Choroid plexus epithelial cell (primary cell): ENCODE measurements at regions not wholly inside any gene's neighbourhood (a gene's known extent, or its start where the extent isn't known, plus 50 kb on each side); places are given as distances from the start of the nearest gene placed in this dataset.

Experiments
- DNase-seq: peaks from one replicate; pipeline ENCODE4 v3.0.0-alpha.2; 2010; ENCODE audit warnings: low read depth
- H3K4me3 ChIP-seq: 2 replicates; pipeline ENCODE4 v1.5.1; 2011; ENCODE audit warnings: low read depth, mild to moderate bottlenecking, control low read depth, low read length, moderate library complexity
- TF ChIP-seq, protein P1 (sequence below): conservative IDR thresholded peaks from 2 replicates; pipeline ENCODE4 v1.5.1; 2011; ENCODE audit warnings: low read depth, mild to moderate bottlenecking, control low read depth, inconsistent platforms, low read length, moderate library complexity

DNA sequence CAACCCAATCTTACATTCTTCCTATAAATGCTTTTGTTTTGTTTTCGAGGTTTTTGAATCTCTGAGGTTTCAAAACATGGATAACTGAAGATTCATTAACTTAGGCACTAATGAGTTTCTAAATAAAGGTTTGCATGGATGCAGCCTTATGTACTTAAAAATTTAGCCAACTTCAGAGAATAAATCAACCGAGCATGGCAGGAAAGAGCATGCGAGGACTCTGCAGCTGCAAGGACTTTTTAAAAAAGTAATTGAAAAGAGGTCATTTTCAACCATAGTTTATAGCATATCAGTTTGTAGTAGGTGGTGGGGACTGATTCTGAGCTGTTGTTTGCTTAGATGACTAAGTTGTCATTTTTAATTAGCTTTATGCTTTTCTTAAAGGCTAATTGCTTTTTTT is 567.0 kb upstream of the ZEB2 start:
- TF ChIP-seq, protein P1, sequence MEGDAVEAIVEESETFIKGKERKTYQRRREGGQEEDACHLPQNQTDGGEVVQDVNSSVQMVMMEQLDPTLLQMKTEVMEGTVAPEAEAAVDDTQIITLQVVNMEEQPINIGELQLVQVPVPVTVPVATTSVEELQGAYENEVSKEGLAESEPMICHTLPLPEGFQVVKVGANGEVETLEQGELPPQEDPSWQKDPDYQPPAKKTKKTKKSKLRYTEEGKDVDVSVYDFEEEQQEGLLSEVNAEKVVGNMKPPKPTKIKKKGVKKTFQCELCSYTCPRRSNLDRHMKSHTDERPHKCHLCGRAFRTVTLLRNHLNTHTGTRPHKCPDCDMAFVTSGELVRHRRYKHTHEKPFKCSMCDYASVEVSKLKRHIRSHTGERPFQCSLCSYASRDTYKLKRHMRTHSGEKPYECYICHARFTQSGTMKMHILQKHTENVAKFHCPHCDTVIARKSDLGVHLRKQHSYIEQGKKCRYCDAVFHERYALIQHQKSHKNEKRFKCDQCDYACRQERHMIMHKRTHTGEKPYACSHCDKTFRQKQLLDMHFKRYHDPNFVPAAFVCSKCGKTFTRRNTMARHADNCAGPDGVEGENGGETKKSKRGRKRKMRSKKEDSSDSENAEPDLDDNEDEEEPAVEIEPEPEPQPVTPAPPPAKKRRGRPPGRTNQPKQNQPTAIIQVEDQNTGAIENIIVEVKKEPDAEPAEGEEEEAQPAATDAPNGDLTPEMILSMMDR = no peak
- no peak overlapping the region for H3K4me3 ChIP-seq
- DNase-seq = no peak

DNA sequence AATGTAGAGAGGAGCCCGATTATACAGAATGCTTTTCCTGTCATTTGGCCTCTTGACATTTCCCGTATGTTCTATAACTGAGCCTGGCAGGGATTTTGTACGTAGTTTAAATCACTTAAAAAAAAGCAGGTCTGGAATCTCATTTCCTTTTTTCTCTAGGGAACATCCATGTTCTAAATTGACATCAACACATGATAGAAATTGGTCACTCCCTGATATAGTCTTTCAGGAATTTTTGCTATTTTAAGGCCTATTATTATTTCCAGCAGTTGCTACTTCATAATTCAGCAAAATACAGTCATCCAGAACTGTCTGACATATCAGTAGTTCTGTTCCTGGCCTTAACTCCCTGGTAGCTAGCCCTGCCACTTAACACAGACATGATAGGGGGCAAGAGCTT is 565.7 kb upstream of the ZEB2 start:
- H3K4me3 ChIP-seq = no peak overlapping the region
- TF ChIP-seq, protein P1 = no peak
- no peak for DNase-seq

DNA sequence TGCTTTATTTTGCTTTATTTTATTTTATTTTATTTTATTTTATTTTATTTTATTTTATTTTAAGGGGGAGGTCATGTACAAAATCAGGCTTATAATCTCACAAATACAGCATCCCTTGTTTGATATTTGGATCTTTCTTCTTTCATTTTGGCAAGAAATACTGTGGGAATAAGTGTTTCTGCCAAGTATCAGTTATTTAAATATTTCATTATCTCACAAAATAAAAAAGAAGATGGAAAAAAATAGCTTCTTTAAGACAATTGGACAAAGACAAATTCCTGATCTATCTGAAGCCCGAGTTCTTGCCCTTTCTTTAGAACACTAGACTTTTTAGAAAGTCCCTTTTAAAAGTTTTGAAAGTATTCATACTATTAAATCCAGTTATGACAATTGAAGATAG is 560.5 kb upstream of the ZEB2 start:
- no peak for DNase-seq
- TF ChIP-seq, protein P1 = no peak
- no peak overlapping the region for H3K4me3 ChIP-seq

DNA sequence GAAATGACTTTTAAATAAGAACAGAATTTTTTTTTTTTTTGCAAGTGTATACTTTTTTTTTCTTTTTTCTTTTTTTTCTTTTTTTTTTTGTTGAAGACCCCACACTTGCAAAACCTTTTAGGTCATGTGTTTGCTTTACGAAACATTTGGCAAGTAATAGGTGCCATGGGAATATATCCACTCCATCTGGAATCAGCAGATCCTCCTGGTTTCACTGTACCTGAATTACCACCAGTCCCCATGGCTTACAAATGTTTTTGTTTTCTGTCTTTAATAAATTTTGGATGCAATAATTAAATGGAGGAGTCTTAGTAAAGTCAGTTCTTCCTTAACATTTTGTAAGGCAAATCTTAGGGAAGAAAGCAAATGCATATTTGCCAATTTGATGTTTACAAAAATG is 559.7 kb upstream of the ZEB2 start:
- DNase-seq = no peak
- TF ChIP-seq, protein P1 = no peak
- no peak overlapping the region for H3K4me3 ChIP-seq

DNA sequence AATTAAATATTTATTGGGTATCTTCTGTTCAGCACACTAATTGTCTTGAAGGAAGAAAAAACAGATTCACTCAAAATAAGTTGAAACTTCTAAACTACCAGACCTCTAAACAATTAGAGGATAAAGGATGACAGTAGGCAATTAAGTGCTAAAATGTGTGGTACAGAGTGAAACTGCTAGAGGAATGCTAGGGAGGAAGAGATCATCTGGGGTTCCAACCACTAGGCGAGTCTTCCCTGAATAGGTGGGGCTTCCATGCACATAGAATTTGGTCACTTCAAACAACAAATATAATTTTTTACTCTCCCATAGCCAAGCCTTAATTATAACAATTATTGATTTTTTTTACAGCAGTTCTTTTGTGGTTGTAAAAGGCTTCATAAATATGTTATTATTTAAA is 559.0 kb upstream of the ZEB2 start:
- no peak for DNase-seq
- TF ChIP-seq, protein P1 = no peak
- no peak overlapping the region for H3K4me3 ChIP-seq

DNA sequence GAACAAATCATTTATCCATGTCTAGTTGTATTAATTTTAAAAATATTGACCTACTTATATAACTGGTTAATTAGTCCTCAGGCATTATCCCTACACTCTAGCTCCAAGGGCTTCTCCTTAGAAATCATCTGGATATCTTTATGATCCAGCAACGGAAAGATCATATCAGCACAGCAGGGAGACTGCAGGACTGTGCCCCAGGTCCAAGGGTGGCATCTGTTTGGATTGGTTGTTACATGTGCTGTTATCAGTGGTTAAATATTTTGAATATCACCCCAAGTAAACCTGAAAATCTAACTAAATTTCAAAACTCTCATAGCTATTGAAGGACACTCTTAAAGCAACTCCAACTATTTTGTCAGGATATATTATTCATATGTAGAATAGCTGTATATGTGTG is 556.2 kb upstream of the ZEB2 start:
- DNase-seq = no peak
- no peak overlapping the region for H3K4me3 ChIP-seq
- TF ChIP-seq, protein P1 = no peak

DNA sequence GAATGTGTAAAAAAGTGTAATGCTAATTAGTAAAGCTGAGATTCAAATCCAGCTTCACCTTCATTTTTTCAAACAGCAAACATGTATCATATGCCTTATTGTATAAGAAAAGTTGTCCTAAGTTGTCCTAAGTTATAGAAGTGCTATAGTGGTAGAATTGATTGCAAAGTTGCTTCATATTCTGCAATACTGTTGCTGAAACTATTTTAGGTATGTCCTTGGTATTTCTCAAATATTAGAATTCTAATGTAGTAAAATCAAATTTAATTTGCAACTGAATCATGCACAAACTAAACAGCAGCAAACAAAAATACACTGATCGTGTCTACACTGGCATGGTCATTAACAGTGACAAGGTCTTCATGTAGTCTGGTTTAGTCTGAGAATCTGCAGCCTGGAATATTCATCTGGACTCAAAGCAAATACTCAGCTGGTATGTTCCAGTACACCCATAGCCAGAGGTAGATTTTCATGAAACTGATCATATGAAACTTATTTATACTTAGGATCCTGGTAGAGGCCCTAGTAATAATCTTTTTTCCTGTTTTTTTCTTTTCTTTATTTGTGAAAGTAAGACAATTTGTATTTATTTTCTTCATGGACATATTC is 555.6 kb upstream of the ZEB2 start:
- DNase-seq = peak; percentile 47
- TF ChIP-seq, protein P1 = no peak
- no peak overlapping the region for H3K4me3 ChIP-seq
